SK-N-SH treated with all-trans-retinoic acid at 6 μM for 48 hours (cell line): ENCODE measurements at regions not wholly inside any gene's neighbourhood (a gene's known extent, or its start where the extent isn't known, plus 50 kb on each side); places are given as distances from the start of the nearest gene placed in this dataset.
"Not testable (repeated sequence)": the region's sequence is repeated elsewhere in the genome, so short reads cannot be mapped to it uniquely, and the experiment has no call there.

Experiments used
- ATAC-seq: fragments of 200-7000 bp; cut with Tn5 transposase; 3 replicates; pipeline ENCODE4 v1.9.1; 2020; ENCODE audit warnings: mild to moderate bottlenecking, moderate library complexity
- BACH2 ChIP-seq: fragments of 250-450 bp; sonication (Bioruptor Pico); IDR thresholded peaks from 2 replicates; pipeline ENCODE4 v1.9.0; 2021; ENCODE audit warnings: mild to moderate bottlenecking, borderline replicate concordance
- CREB5 ChIP-seq: fragments of 250-450 bp; sonication (Bioruptor Pico); IDR thresholded peaks from 2 replicates; pipeline ENCODE4 v1.5.1; 2020; ENCODE audit warnings: low read depth, mild to moderate bottlenecking, moderate library complexity
- GLIS3 ChIP-seq: fragments of 250-450 bp; sonication (Bioruptor Pico); IDR thresholded peaks from 2 replicates; pipeline ENCODE4 v1.5.0; 2020; ENCODE audit warnings: mild to moderate bottlenecking, moderate library complexity
- ISL1 ChIP-seq: fragments of 250-450 bp; sonication (Bioruptor Pico); IDR thresholded peaks from 2 replicates; pipeline ENCODE4 v2.1.2; 2022; ENCODE audit warnings: mild to moderate bottlenecking, moderate library complexity
- OSR1 ChIP-seq: fragments of 250-450 bp; sonication (Bioruptor Pico); IDR thresholded peaks from 2 replicates; pipeline ENCODE4 v1.8.0; 2022; ENCODE audit warnings: moderate library complexity, mild to moderate bottlenecking, inconsistent platforms
- PATZ1 ChIP-seq: fragments of 250-450 bp; sonication (Bioruptor Pico); IDR thresholded peaks from 2 replicates; pipeline ENCODE4 v1.8.0; 2020; ENCODE audit warnings: mild to moderate bottlenecking, moderate library complexity, borderline replicate concordance
- POU6F1 ChIP-seq: fragments of 250-450 bp; sonication (Bioruptor Pico); IDR thresholded peaks from 2 replicates; pipeline ENCODE4 v1.8.0; 2021; ENCODE audit warnings: low read depth, mild to moderate bottlenecking, moderate library complexity, borderline replicate concordance
- RARB ChIP-seq: fragments of 250-450 bp; sonication (Bioruptor Pico); IDR thresholded peaks from 2 replicates; pipeline ENCODE4 v1.8.0; 2021; ENCODE audit warnings: mild to moderate bottlenecking, moderate library complexity
- SNAI2 ChIP-seq: fragments of 250-450 bp; sonication (Bioruptor Pico); IDR thresholded peaks from 2 replicates; pipeline ENCODE4 v1.5.0; 2020; ENCODE audit warnings: mild to moderate bottlenecking, moderate library complexity
- TCF4 ChIP-seq: fragments of 250-450 bp; sonication (Bioruptor Pico); IDR thresholded peaks from 2 replicates; pipeline ENCODE4 v1.8.0; 2021; ENCODE audit warnings: mild to moderate bottlenecking, moderate library complexity, borderline replicate concordance
- TOX ChIP-seq: fragments of 250-450 bp; sonication (Bioruptor Pico); IDR thresholded peaks from 2 replicates; pipeline ENCODE4 v1.8.0; 2021; ENCODE audit warnings: mild to moderate bottlenecking, moderate library complexity, borderline replicate concordance
- TSHZ2 ChIP-seq: fragments of 250-450 bp; sonication (Bioruptor Pico); IDR thresholded peaks from 2 replicates; pipeline ENCODE4 v1.5.0; 2020; ENCODE audit warnings: mild to moderate bottlenecking, moderate library complexity
- ZC3H10 ChIP-seq: fragments of 250-450 bp; sonication (Bioruptor Pico); IDR thresholded peaks from 2 replicates; pipeline ENCODE4 v1.5.1; 2021; ENCODE audit warnings: mild to moderate bottlenecking, moderate library complexity
- ZFP3 ChIP-seq: fragments of 250-450 bp; sonication (Bioruptor Pico); IDR thresholded peaks from 2 replicates; pipeline ENCODE4 v1.5.0; 2020; ENCODE audit warnings: mild to moderate bottlenecking, moderate library complexity
- ZFP30 ChIP-seq: fragments of 450-650 bp; formaldehyde crosslinking; IDR thresholded peaks from 2 replicates; pipeline ENCODE4 v1.5.0; 2022; ENCODE audit warnings: mild to moderate bottlenecking, moderate library complexity
- ZNF565 ChIP-seq: fragments of 450-650 bp; formaldehyde crosslinking; conservative IDR thresholded peaks from 2 replicates; pipeline ENCODE4 v1.5.0; 2020; ENCODE audit warnings: low read depth, mild to moderate bottlenecking, moderate library complexity
- ZNF70 ChIP-seq: fragments of 450-650 bp; formaldehyde crosslinking; IDR thresholded peaks from 2 replicates; pipeline ENCODE4 v1.5.0; 2020; ENCODE audit warnings: mild to moderate bottlenecking, moderate library complexity

GRCh38 chr2:195531754-195532153 lies 125.3 kb upstream of the SLC39A10 start:
- ATAC-seq: no peak
- TF ChIP-seq ZFP3: no peak
- peak; percentile 43 for TF ChIP-seq ISL1

GRCh38 chr2:195523242-195523641 lies 133.8 kb upstream of the SLC39A10 start:
- not testable (repeated sequence) for ATAC-seq

GRCh38 chr2:195521589-195521988 lies 135.4 kb upstream of the SLC39A10 start:
- TF ChIP-seq OSR1 (CRISPR knock-in tag) (no peak), ZNF565 (CRISPR knock-in tag) (no peak), ZFP3 (no peak)
- TF ChIP-seq, all 23 proteins: peak for 0
- ATAC-seq: peak; percentile 20; the same call in 2 of the 3 replicates

GRCh38 chr2:195520671-195521155 lies 136.3 kb upstream of the SLC39A10 start:
- TF ChIP-seq TCF4 (no peak), TOX (no peak), ZFP3 (no peak), TSHZ2 (CRISPR knock-in tag) (no peak), GLIS3 (no peak), ZNF565 (CRISPR knock-in tag) (no peak), ISL1 (no peak), PATZ1 (no peak), POU6F1 (CRISPR knock-in tag) (no peak), RARB (CRISPR knock-in tag) (no peak), CREB5 (no peak), ZNF70 (CRISPR knock-in tag) (no peak), OSR1 (CRISPR knock-in tag) (no peak), BACH2 (CRISPR knock-in tag) (no peak)
- peak; percentile 71 for ATAC-seq

- TF ChIP-seq TOX (no peak), CREB5 (no peak), PATZ1 (no peak), TSHZ2 (CRISPR knock-in tag) (no peak), ZNF565 (CRISPR knock-in tag) (no peak), RARB (CRISPR knock-in tag) (no peak), POU6F1 (CRISPR knock-in tag) (no peak), ZC3H10 (CRISPR knock-in tag) (no peak), SNAI2 (CRISPR knock-in tag) (no peak), ZFP30 (CRISPR knock-in tag) (no peak), OSR1 (CRISPR knock-in tag) (no peak)
- ATAC-seq: no peak
These were observed 141.5 kb upstream of the SLC39A10 start for GRCh38 chr2:195515551-195515950.
